Stimulated activated naive CD4-positive, alpha-beta T cell (primary cell): ENCODE measurements at regions not wholly inside any gene's neighbourhood (a gene's known extent, or its start where the extent isn't known, plus 50 kb on each side); places are given as distances from the start of the nearest gene placed in this dataset.

Experiments used
- DNase-seq, 6 experiments: peaks; one replicate each; lab custom pipeline; 2025; lab: John Stamatoyannopoulos, UW

DNA sequence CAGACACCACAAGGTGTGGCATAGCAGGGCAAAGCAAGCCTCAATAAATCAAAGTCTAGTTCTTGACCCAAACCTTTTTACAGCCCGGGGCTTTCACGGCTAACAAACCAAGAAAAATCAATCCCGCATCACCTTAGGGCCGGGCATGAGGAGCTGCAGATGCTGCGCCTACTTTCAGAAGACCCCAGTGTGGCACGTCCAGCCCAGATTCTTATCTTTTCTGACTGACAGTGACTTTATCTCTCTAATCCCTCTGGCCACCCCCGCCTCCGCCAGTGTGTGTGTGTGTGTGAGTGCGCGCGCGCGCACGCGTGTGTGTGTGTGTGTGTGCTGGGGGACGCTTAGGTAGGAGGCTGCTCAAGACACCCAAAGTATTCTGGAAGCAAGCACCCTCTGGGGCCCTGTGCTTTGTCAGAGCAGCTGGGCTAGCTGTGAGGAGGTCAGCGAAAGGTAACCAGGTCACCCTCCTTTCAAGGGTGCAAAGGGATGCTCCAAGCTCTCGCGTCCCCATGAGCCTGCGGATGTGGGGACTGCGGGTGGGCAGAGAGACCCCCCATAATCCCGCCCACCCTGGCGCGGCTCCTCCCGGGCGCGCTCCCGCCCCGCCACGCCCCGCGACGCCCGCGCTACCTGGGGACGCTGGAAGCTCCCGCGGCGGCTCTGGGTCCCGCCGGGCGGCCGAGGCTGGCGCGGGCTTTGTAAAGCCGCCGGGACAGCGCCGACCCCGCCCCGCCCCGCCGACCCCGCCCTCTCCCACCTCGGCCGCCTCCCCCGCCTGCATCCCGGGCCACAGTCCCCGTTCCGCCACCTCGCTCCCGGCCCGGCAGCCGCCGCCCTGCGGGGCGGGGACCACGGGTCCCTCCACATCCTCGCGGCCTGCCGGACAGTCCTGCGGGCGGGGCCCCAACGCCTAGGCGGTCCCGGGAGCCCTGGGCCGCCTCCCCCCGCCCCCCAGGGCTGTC, 57.1 kb upstream of the RHOBTB1 start:
- no peak for DNase-seq

DNA sequence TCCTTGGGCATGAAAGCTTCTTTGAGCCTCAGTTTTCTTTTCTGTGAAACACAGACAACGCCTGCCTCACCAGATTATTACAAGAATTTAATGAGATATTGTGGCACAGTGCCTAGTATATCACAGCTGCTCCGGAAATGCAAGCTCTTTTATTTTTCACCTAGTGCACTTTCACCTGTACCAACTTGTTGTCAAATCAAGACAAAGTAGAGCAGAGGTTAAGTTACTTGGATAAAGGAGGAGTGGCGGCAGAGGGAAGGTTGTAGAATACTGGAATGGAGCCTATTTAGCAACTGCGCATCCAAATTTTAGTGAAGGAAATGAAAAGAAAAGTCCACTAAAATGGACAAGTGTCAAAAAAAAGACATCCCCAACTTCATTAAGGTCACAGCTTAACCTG, 54.9 kb upstream of the RHOBTB1 start:
- DNase-seq: no peak

DNA sequence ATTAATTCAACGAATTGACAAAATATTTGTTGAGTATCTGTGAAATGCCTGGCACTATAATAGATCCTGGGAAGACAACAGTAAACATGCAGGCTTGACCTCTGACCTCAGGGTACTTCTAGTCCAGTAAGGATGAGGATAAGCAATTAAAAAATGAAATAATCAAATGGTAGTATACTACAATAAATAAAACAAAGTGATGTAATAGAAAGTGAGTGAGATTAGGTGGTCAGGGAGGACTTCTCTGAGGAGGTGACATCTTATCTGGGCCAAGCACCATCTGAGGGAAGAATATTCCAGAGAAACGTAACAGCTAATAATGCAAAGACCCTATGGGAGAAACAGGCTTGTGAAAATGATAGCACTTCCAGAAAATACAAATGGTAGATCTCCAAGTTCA, 50.1 kb upstream of the RHOBTB1 start:
- DNase-seq: no peak
